A549 (cell line): ENCODE measurements at regions not wholly inside any gene's neighbourhood (a gene's known extent, or its start where the extent isn't known, plus 50 kb on each side); places are given as distances from the start of the nearest gene placed in this dataset.
"Not testable (repeated sequence)": the region's sequence is repeated elsewhere in the genome, so short reads cannot be mapped to it uniquely, and the experiment has no call there.

Source experiments
- ATAC-seq, 2 experiments: fragments of 200-7000 bp in 1 of 2; fragments of >200 bp in 1 of 2; cut with Nextera tagmentation in 1 of 2; cut with Tn5 transposase in 1 of 2; 3 replicates each; pipeline versions ENCODE4 v1.8.0 to v1.9.1; 2018 to 2020; ENCODE audit warnings: mild to moderate bottlenecking in 1 of 2, moderate library complexity in 1 of 2
- CTCF ChIA-PET: fragments of 300-600 bp; sonication (Branson Sonifier 250); formaldehyde crosslinking; extraction: SDS; loops from one replicate; lab custom pipeline; 2021; ENCODE audit warnings: antibody characterized with exemption, inconsistent platforms; lab: Yijun Ruan, JAX
- POLR2A ChIA-PET: fragments of 350-600 bp; formaldehyde crosslinking; extraction: SDS; loops from one replicate; lab custom pipeline; 2021; ENCODE audit warnings: antibody characterized with exemption, inconsistent platforms; lab: Yijun Ruan, JAX
- DNase-seq, 2 experiments: peaks; one replicate each; pipeline versions ENCODE4 v3.0.0 to v3.0.0-alpha.2; 2011 to 2016; ENCODE audit warnings: low read depth in 1 of 2, low spot score in 1 of 2
- FAIRE-seq: peaks from 2 replicates; lab custom pipeline; 2011; peaks lifted over from hg19 to GRCh38; lab: Jason Lieb, UNC
- H3K27ac ChIP-seq, 2 experiments: fragments of >200 bp; sonication (Bioruptor Twin); formaldehyde crosslinking; 3 replicates each; pipeline ENCODE4 v1.5.1; 2016 to 2017
- H3K4me1 ChIP-seq: fragments of >200 bp; sonication (Bioruptor Twin); formaldehyde crosslinking; 3 replicates; pipeline ENCODE4 v1.6.1; 2016
- H3K4me2 ChIP-seq: fragments of >200 bp; sonication (Bioruptor Twin); formaldehyde crosslinking; 3 replicates; pipeline ENCODE4 v1.6.1; 2016
- H3K4me3 ChIP-seq: fragments of >200 bp; sonication (Bioruptor Twin); formaldehyde crosslinking; 3 replicates; pipeline ENCODE4 v1.5.1; 2016
- H3K9me3 ChIP-seq: fragments of >200 bp; sonication (Bioruptor Twin); formaldehyde crosslinking; 3 replicates; pipeline ENCODE4 v1.6.1; 2016
- CBX8 ChIP-seq: fragments of 200-600 bp; sonication (generic); IDR thresholded peaks from 2 replicates; pipeline ENCODE4 v1.6.1; 2016
- CHD4 ChIP-seq: fragments of 200-600 bp; sonication (generic); IDR thresholded peaks from 2 replicates; pipeline ENCODE4 v1.6.1; 2016; ENCODE audit warnings: antibody characterized with exemption, mild to moderate bottlenecking, borderline replicate concordance
- EHMT2 ChIP-seq: fragments of 200-600 bp; sonication (generic); IDR thresholded peaks from 2 replicates; pipeline ENCODE4 v1.6.1; 2016; ENCODE audit warnings: antibody characterized with exemption, low read depth, mild to moderate bottlenecking, moderate library complexity
- EP300 ChIP-seq, 2 experiments: fragments of >200 bp; sonication (Bioruptor Twin); formaldehyde crosslinking; IDR thresholded peaks; 2 replicates in 1 of 2; 3 replicates in 1 of 2; pipeline ENCODE4 v1.6.1; 2016 to 2017
- FOSB ChIP-seq: fragments of 250-450 bp; sonication (Bioruptor Pico); IDR thresholded peaks from 2 replicates; pipeline ENCODE4 v1.5.0; 2020; ENCODE audit warnings: mild to moderate bottlenecking, moderate library complexity
- FOSL2 ChIP-seq, 2 experiments: fragments of 450-650 bp in 1 of 2; fragments of >200 bp in 1 of 2; sonication (Bioruptor Twin) in 1 of 2; formaldehyde crosslinking; IDR thresholded peaks; 2 replicates each; pipeline versions ENCODE4 v1.5.0 to v1.6.1; 2016 to 2020; ENCODE audit warnings: mild to moderate bottlenecking in 1 of 2, moderate library complexity in 1 of 2
- FOXS1 ChIP-seq: fragments of 250-450 bp; sonication (Bioruptor Pico); IDR thresholded peaks from 2 replicates; pipeline ENCODE4 v1.5.0; 2020; ENCODE audit warnings: mild to moderate bottlenecking, moderate library complexity
- HDAC2 ChIP-seq: fragments of 200-600 bp; sonication (generic); IDR thresholded peaks from 2 replicates; pipeline ENCODE4 v1.6.1; 2016
- HOXA7 ChIP-seq: fragments of 250-450 bp; sonication (Bioruptor Pico); IDR thresholded peaks from 2 replicates; pipeline ENCODE4 v1.5.0; 2020; ENCODE audit warnings: mild to moderate bottlenecking, moderate library complexity
- HOXB13 ChIP-seq: fragments of 250-450 bp; sonication (Bioruptor Pico); IDR thresholded peaks from 2 replicates; pipeline ENCODE4 v1.5.0; 2020; ENCODE audit warnings: low read depth, mild to moderate bottlenecking, moderate library complexity
- KDM1A ChIP-seq: fragments of 200-600 bp; sonication (generic); IDR thresholded peaks from 2 replicates; pipeline ENCODE4 v1.6.1; 2016; ENCODE audit warnings: low read depth, mild to moderate bottlenecking
- KDM5A ChIP-seq: fragments of 200-600 bp; sonication (generic); IDR thresholded peaks from 2 replicates; pipeline ENCODE4 v1.6.1; 2016; ENCODE audit warnings: antibody characterized with exemption, mild to moderate bottlenecking
- MAZ ChIP-seq: fragments of 150-350 bp; IDR thresholded peaks from 2 replicates; pipeline ENCODE4 v1.6.1; 2014; ENCODE audit warnings: antibody characterized with exemption, low read depth, low read length, borderline replicate concordance
- NFE2L2 ChIP-seq: fragments of 150-350 bp; conservative IDR thresholded peaks from 2 replicates; pipeline ENCODE4 v1.6.1; 2014; ENCODE audit warnings: low read length
- NR3C1 ChIP-seq: fragments of >200 bp; sonication (Bioruptor Twin); formaldehyde crosslinking; IDR thresholded peaks from 3 replicates; pipeline ENCODE4 v1.6.1; 2017
- PHF8 ChIP-seq: fragments of 200-600 bp; sonication (generic); IDR thresholded peaks from 2 replicates; pipeline ENCODE4 v1.6.1; 2016; ENCODE audit warnings: low read depth, mild to moderate bottlenecking, antibody characterized with exemption, moderate library complexity, borderline replicate concordance
- POLR2A ChIP-seq: IDR thresholded peaks from 2 replicates; pipeline ENCODE4 v1.6.1; 2012; ENCODE audit warnings: mild to moderate bottlenecking, low read length
- POLR2AphosphoS2 ChIP-seq: conservative IDR thresholded peaks from 2 replicates; pipeline ENCODE4 v1.6.1; 2012; ENCODE audit warnings: low read length, improper control_type of control experiment, inconsistent platforms
- RAD21 ChIP-seq, 2 experiments: fragments of >200 bp in 1 of 2; sonication (Bioruptor Twin) in 1 of 2; formaldehyde crosslinking in 1 of 2; IDR thresholded peaks in 1 of 2; conservative IDR thresholded peaks in 1 of 2; 2 replicates in 1 of 2; 3 replicates in 1 of 2; pipeline ENCODE4 v1.6.1; 2012 to 2018; ENCODE audit warnings: inconsistent platforms in 1 of 2
- RARB ChIP-seq: fragments of 250-450 bp; sonication (Bioruptor Pico); IDR thresholded peaks from 2 replicates; pipeline ENCODE4 v1.8.0; 2021; ENCODE audit warnings: mild to moderate bottlenecking, moderate library complexity
- RNF2 ChIP-seq: fragments of 200-600 bp; sonication (generic); IDR thresholded peaks from 2 replicates; pipeline ENCODE4 v1.6.1; 2016; ENCODE audit warnings: low read depth, mild to moderate bottlenecking, antibody characterized with exemption, moderate library complexity, borderline replicate concordance
- TFCP2L1 ChIP-seq: fragments of 250-450 bp; sonication (Bioruptor Pico); IDR thresholded peaks from 2 replicates; pipeline ENCODE4 v1.5.0; 2021; ENCODE audit warnings: mild to moderate bottlenecking
- TP53 ChIP-seq: fragments of 250-450 bp; sonication (Bioruptor Pico); IDR thresholded peaks from 2 replicates; pipeline ENCODE4 v1.5.0; 2021; ENCODE audit warnings: mild to moderate bottlenecking, moderate library complexity
- ZNF302 ChIP-seq: fragments of 250-450 bp; sonication (Bioruptor Pico); IDR thresholded peaks from 2 replicates; pipeline ENCODE4 v1.9.0; 2021; ENCODE audit warnings: inconsistent platforms, mild to moderate bottlenecking, moderate library complexity
- ZSCAN20 ChIP-seq: fragments of 250-450 bp; sonication (Bioruptor Pico); IDR thresholded peaks from 2 replicates; pipeline ENCODE4 v1.8.0; 2022; ENCODE audit warnings: mild to moderate bottlenecking, moderate library complexity
- WGBS: methylation state at CpG from one replicate; pipeline ENCODE4 v1.1.6; 2017; ENCODE audit errors: missing lambda C conversion rate; 5-methylcytosine and 5-hydroxymethylcytosine counted together

GRCh38 chr1:81244612-81245011 lies 556.1 kb upstream of the ADGRL2 start:
- H3K4me1 ChIP-seq, H3K27ac ChIP-seq, DNase-seq, H3K4me2 ChIP-seq, POLR2A ChIA-PET, FAIRE-seq, CTCF ChIA-PET, H3K4me3 ChIP-seq, H3K9me3 ChIP-seq, ATAC-seq: not testable (repeated sequence)
- WGBS: 12% methylated on average over 3 of the region's 3 CpGs

- CTCF ChIA-PET: no interaction called here
- WGBS: 32% methylated on average over 2 of the region's 2 CpGs
- POLR2A ChIA-PET: no interaction called here
- no peak overlapping the region for H3K4me3 ChIP-seq
- H3K27ac ChIP-seq: no peak overlapping the region
- no peaks in the 10 kb centered on the region for H3K9me3 ChIP-seq
- no peak for DNase-seq
- no peak overlapping the region for H3K4me2 ChIP-seq
- no peak for FAIRE-seq
- TF ChIP-seq ZNF302 (CRISPR knock-in tag) (no peak), KDM1A (no peak), RAD21 (conservative IDR thresholded peaks at IDR 0.05 in 1 of 2, IDR thresholded peaks at IDR 0.05 in 1 of 2) (no peak), TFCP2L1 (no peak), POLR2AphosphoS2 (no peak), TP53 (CRISPR knock-in tag) (no peak), KDM5A (no peak), HDAC2 (no peak), RARB (no peak)
- H3K4me1 ChIP-seq: no peaks in the 10 kb centered on the region
- ATAC-seq: no peak
Measured at GRCh38 chr1:81242103-81242502, 558.6 kb upstream of the ADGRL2 start.

- no peak for TF ChIP-seq HOXA7 (CRISPR knock-in tag)
- TF ChIP-seq RNF2: 0 out of 2 replicates have a peak, but pooled peaks have one; percentile 78
- TF ChIP-seq MAZ: no peak
- TF ChIP-seq NR3C1: no peak
- no peak for TF ChIP-seq POLR2A
- peak overlapping the region; percentile 27; the same call in 1 of the 3 replicates for H3K4me3 ChIP-seq
- no peaks in the 10 kb centered on the region for H3K4me1 ChIP-seq
- WGBS: 38% methylated on average over 3 of the region's 3 CpGs
- no peaks in the 10 kb centered on the region for H3K9me3 ChIP-seq
- CTCF ChIA-PET: no interaction called here
- peak overlapping the region; percentile 67 for H3K4me2 ChIP-seq
- ATAC-seq (no peak), DNase-seq (no peak), FAIRE-seq (no peak)
- POLR2A ChIA-PET: no interaction called here
- no peak overlapping the region for H3K27ac ChIP-seq
Measured at GRCh38 chr1:81238129-81238528, 562.6 kb upstream of the ADGRL2 start.

GRCh38 chr1:81237473-81238089 lies 563.2 kb upstream of the ADGRL2 start:
- CTCF ChIA-PET: no interaction called here
- 36% methylated on average over 8 of the region's 8 CpGs for WGBS
- Histone ChIP-seq H3K27ac (no peak overlapping the region), H3K4me2 (peak overlapping the region; percentile 67), H3K4me1 (no peaks in the 10 kb centered on the region), H3K9me3 (no peaks in the 10 kb centered on the region), H3K4me3 (peak overlapping the region; percentile 27; the same call in 1 of the 3 replicates)
- no peak for FAIRE-seq
- TF ChIP-seq FOSL2 (IDR thresholded peaks at IDR 0.05) (no peak), FOSL2 (CRISPR knock-in tag; IDR thresholded peaks at IDR 0.05) (no peak), ZSCAN20 (CRISPR knock-in tag) (no peak), FOXS1 (CRISPR knock-in tag) (no peak), HOXB13 (CRISPR knock-in tag) (no peak), FOSB (no peak), PHF8 (no peak), KDM5A (no peak), EP300 (IDR thresholded peaks at IDR 0.05) (no peak), CHD4 (no peak), EHMT2 (no peak), NFE2L2 (no peak), CBX8 (no peak)
- POLR2A ChIA-PET: no interaction called here
- ATAC-seq: no peak
- DNase-seq: no peak
